Endothelial cell (in vitro differentiated cells): ENCODE measurements at regions not wholly inside any gene's neighbourhood (a gene's known extent, or its start where the extent isn't known, plus 50 kb on each side); places are given as distances from the start of the nearest gene placed in this dataset.

Experiments
- DNase-seq: peaks from one replicate; pipeline ENCODE4 v3.0.0; 2021; ENCODE audit warnings: low spot score
- H3K27ac Mint-ChIP-seq: one replicate; pipeline ENCODE4 v1.8.0; 2021; ENCODE audit warnings: mixed read lengths, inconsistent platforms; ENCODE audit not compliant: unreplicated experiment
- H3K27me3 Mint-ChIP-seq: one replicate; pipeline ENCODE4 v1.8.0; 2021; ENCODE audit warnings: mild to moderate bottlenecking, moderate library complexity, mixed read lengths, inconsistent platforms; ENCODE audit not compliant: unreplicated experiment
- H3K36me3 Mint-ChIP-seq: one replicate; pipeline ENCODE4 v1.8.0; 2021; ENCODE audit warnings: mild to moderate bottlenecking, low read depth, mixed read lengths, inconsistent platforms; ENCODE audit not compliant: unreplicated experiment
- H3K4me1 Mint-ChIP-seq: one replicate; pipeline ENCODE4 v1.8.0; 2021; ENCODE audit warnings: mild to moderate bottlenecking, mixed read lengths, inconsistent platforms; ENCODE audit not compliant: unreplicated experiment
- H3K4me3 Mint-ChIP-seq: one replicate; pipeline ENCODE4 v1.8.0; 2021; ENCODE audit warnings: mild to moderate bottlenecking, mixed read lengths, inconsistent platforms; ENCODE audit not compliant: unreplicated experiment
- H3K9me3 Mint-ChIP-seq: one replicate; pipeline ENCODE4 v1.8.0; 2021; ENCODE audit warnings: mixed read lengths, inconsistent platforms; ENCODE audit not compliant: unreplicated experiment
- CTCF ChIP-seq: fragments of 200-600 bp; sonication (generic); IDR thresholded peaks from one replicate; pipeline ENCODE4 v1.5.0; 2021; ENCODE audit warnings: antibody characterized with exemption; ENCODE audit not compliant: unreplicated experiment

- Mint-ChIP-seq H3K9me3 (no peaks in the 10 kb centered on the region), H3K27me3 (no peaks in the 10 kb centered on the region), H3K36me3 (no peaks in the 10 kb centered on the region), H3K4me1 (no peaks in the 10 kb centered on the region), H3K27ac (no peak overlapping the region), H3K4me3 (no peak overlapping the region)
- TF ChIP-seq CTCF: no peak
- no peak for DNase-seq
These were observed 115.3 kb upstream of the ASCC3 start for GRCh38 chr6:100996409-100996808.

GRCh38 chr6:100998111-100998510 is 117.0 kb upstream of the ASCC3 start:
- Mint-ChIP-seq H3K9me3 (no peaks in the 10 kb centered on the region), H3K27me3 (no peaks in the 10 kb centered on the region), H3K4me1 (no peaks in the 10 kb centered on the region), H3K36me3 (no peaks in the 10 kb centered on the region), H3K27ac (no peak overlapping the region), H3K4me3 (no peak overlapping the region)
- no peak for DNase-seq
- TF ChIP-seq CTCF: no peak

- no peaks in the 10 kb centered on the region for H3K4me1 Mint-ChIP-seq
- H3K27ac Mint-ChIP-seq: no peak overlapping the region
- H3K27me3 Mint-ChIP-seq: no peaks in the 10 kb centered on the region
- H3K4me3 Mint-ChIP-seq: no peak overlapping the region
- DNase-seq: no peak
- H3K9me3 Mint-ChIP-seq: no peaks in the 10 kb centered on the region
- no peak for TF ChIP-seq CTCF
- no peaks in the 10 kb centered on the region for H3K36me3 Mint-ChIP-seq
These were observed 118.0 kb upstream of the ASCC3 start for GRCh38 chr6:100999034-100999597.

GRCh38 chr6:101000341-101000740 is 119.2 kb upstream of the ASCC3 start:
- no peak for TF ChIP-seq CTCF
- Mint-ChIP-seq H3K36me3 (no peaks in the 10 kb centered on the region), H3K27me3 (no peaks in the 10 kb centered on the region), H3K4me1 (no peaks in the 10 kb centered on the region), H3K9me3 (no peaks in the 10 kb centered on the region), H3K4me3 (no peak overlapping the region), H3K27ac (no peak overlapping the region)
- no peak for DNase-seq

GRCh38 chr6:101001012-101001411 is 119.9 kb upstream of the ASCC3 start:
- Mint-ChIP-seq H3K4me1 (no peaks in the 10 kb centered on the region), H3K9me3 (no peaks in the 10 kb centered on the region), H3K36me3 (no peaks in the 10 kb centered on the region), H3K4me3 (no peak overlapping the region), H3K27ac (no peak overlapping the region), H3K27me3 (no peaks in the 10 kb centered on the region)
- TF ChIP-seq CTCF: no peak
- DNase-seq: no peak
